ENCODE measurements at regions not wholly inside any gene's neighbourhood (a gene's known extent, or its start where the extent isn't known, plus 50 kb on each side); places are given as distances from the start of the nearest gene placed in this dataset.
"Not testable (repeated sequence)": the region's sequence is repeated elsewhere in the genome, so short reads cannot be mapped to it uniquely, and the experiment has no call there.

DNA sequence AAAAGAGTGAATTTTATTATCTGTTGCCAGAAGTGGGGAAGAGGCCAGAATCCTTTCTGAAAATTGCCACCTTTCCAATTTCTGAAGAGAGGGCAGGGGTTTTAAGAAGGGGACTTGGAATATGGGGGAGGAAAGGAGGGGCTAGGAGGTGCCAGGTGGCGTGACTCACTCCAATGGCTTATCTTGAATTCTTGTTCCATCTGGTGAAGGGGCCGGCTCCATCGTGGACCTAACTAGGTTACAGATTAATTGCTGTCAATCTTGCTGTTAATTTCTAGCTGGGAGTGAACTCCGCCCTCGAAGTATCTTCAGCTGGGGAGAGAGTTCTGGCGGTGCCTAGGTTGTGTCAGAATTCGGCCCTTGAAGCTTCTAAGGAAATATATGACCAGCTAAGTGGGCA is 138.7 kb downstream of the YTHDC2 start:
- no peak for DNase-seq

DNA sequence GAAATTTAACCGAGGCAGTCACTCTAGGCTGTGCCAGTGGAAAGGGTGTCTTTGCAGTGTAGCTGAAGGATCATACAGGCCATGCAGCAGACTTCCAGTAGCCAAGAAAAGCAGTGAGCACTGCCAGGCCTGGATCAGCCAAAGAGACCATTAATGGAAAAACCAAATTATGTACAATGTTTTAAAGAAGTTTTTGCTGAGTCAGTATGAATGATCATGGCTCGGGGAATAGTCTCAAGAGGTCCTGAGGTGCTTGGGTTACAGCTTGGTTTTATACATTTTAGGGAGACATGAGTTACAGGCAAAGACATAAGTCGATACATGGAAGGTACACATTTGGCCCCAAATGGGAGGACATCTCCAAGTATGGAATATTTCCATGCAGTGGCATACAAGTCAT is 141.3 kb downstream of the YTHDC2 start:
- DNase-seq = no peak

- no peak for DNase-seq
Measured at GRCh38 chr5:113660206-113660605, 146.7 kb downstream of the YTHDC2 start.

GRCh38 chr5:113660706-113661250 is 147.3 kb downstream of the YTHDC2 start:
- no peak for DNase-seq

DNA sequence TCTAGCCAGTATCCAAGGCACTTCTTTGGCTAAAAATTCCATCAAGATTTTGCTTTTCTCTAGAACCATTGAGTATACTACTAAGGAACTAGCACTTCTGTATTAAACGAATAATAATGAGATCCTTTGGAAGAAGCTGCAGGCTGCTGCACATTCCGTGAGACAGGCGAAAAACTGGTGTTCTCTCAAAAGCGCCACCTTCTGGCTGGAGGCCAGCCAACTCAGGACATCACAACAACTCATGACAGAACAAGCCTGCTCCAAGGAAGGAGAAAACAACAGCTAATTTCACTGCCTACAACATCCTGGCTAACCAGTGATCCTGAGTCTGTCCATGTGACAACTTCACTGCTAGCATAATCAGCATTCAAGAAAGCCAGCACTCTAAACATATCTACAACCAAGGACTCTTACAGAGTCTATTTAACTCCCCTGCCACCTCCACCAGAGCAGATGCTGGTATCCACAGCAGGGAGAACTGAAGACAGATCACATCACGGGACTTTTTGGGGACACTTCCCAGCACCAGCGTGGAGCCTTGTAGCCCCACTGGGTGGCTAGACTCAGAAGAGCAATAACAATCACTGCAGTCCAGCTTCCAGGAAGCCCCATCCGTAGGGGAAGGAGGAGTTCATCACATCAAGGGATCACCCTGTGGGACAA is 150.5 kb downstream of the YTHDC2 start:
- DNase-seq = peak; percentile 6

DNA sequence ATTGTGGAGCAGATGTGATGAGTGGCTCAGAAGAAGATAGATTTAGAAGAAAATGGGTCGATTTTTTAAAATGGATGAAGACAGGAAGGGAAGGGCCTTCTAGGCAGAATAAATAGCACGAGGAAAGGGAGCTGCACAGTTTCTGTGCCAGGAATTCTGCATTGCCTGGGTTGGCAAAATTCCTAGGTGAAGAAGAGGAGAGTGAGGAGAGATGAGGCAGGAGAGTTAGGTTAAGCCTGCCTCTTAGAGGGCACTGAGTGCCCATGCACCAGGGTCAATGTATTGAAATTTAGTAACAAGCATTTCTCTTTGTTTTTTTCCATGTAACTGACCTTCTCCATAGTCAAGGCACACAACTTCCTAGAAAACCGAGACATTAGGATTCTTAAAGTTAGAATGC is 159.5 kb downstream of the YTHDC2 start:
- DNase-seq = no peak

DNA sequence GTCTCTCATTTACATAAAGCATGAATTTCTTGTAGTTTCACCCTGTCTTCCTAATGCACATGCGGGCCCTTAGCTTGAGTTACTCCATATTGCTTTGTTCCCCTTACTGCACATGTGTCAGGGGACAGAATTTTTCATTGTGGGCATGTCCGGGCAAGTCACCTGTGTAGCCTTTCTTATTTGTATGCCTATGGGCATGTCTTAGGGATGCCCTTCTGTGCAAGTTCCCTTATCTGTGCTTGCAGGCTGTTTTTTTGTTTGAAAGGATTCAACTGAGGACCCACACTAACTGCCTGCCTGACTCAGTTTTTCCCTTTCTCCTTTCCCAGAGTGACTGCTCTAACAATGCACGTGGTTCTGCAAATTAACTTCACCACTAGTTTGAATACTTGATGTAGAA is 161.7 kb downstream of the YTHDC2 start:
- DNase-seq = no peak

DNA sequence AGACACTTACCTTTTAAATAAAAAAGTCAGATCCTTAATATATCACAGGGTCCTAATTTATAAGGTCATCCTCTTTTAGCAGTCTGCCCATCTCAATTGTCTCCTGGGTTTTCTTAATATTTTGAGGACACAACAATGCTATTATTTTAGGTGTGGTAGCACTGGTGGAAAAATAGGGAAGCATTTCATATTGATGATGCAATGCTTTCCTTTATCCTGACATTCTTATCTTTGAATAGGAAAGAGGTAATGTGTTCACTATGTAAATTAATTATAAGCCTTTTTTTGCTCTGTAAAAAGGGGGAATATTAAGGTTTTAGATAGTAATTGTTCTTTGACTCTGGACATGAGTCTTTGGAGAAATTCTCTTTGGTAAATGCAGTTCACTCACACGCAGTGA is 164.7 kb downstream of the YTHDC2 start:
- no peak for DNase-seq

- peak; percentile 33 for DNase-seq
Measured at GRCh38 chr5:113678924-113679575, 165.6 kb downstream of the YTHDC2 start.

DNA sequence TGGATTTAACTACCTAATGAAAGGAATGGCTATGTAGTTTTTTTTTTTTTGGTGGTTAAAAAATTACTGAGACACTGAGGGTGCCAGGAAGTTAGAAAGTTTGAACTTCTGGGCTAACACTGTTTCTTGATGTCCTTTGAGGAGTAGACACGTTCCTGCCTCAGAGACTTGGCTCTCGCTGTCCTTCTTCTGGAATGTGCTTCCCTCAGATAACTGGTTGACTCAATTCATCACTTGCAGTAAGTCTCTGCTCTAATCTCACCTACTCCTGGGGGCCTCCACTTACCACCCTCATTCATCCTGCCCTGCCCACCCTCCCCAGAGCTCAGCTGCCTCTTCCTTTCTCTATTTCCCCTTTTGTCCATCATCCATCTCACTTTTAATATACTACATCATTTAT is 167.0 kb downstream of the YTHDC2 start:
- no peak for DNase-seq

GRCh38 chr5:113682497-113683136 is 169.1 kb downstream of the YTHDC2 start:
- DNase-seq = no peak

DNA sequence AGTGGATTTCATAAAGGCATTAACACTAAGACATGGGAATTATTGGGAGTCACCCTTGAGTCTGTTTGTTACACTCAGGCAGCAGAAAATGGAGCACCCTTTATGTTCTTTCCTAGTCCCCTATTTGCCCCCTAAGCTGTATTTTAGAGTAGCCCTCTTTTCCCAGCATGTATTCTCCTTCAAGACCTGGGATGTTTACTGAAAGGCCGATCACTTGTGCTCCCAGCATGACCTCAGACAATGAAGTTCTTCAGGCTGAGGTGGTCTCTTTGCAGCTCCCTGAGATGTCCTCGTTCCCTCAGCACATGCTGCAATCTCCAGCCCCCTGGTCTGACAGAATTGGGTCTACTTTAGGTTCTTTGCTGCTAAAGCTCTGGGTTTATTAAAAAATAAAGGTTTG is 169.7 kb downstream of the YTHDC2 start:
- DNase-seq = no peak

DNA sequence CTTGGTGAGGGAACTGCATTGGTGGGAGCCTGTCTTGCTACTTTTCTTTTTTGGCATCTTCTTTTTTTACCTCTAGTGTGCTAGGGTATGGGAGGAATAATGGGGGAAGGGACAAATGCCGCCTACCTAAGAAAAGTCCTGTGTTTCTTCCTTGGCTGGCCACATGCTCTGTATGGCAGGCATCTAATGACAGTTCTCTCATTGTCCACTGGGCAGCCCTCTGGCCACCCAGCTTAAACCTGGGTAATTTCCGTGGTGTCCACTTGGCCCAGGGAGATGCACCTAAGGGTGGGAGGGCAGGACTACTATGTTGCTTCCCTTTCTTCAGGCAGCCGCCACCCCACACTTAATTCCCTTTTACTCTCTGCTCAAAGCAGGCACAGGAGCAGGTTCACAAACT is 173.1 kb downstream of the YTHDC2 start:
- DNase-seq = no peak

DNA sequence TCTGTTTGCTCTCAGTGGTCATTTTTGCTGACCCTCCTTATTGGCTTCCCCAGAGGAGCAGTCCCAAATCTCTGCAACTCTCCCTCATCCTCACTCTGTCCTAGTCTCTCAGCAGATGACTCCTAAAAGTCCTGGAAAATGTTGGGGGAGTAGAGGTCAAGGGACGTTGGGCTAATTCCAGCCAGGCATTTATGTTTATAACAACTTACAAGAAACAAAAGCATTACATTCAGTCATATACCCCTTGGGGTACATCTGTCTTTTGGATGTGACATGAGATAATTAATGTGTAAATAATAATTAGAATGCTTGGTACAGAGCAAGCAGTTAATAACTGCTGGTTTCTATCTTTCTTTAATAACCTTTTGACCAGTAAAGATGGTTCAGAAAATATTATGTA is 176.2 kb downstream of the YTHDC2 start:
- no peak for DNase-seq

DNA sequence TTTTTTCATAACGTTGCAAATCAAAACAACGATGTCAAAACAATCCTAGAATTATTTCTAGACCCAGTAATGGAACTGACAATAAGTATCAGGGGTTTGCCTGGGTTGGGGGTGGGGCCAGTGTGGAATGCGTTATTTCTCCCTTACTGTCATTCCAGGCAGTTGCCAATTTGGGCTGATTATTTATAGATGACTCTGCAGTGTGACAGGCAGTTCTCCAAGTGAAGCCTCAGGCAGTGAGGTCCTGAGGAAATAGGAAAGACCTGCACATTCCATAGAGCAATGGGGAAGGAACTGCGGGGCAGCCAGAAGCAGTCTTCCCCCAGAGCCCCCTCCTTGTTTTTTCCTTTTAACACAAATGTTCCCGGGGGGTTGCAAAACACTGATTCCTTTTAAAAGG is 179.0 kb downstream of the YTHDC2 start:
- no peak for DNase-seq

GRCh38 chr5:113692891-113693457 is 179.5 kb downstream of the YTHDC2 start:
- no peak for DNase-seq

GRCh38 chr5:113693701-113694100 is 180.2 kb downstream of the YTHDC2 start:
- no peak for DNase-seq

GRCh38 chr5:113694576-113694975 is 181.1 kb downstream of the YTHDC2 start:
- DNase-seq = no peak

GRCh38 chr5:113703266-113703665 is 189.8 kb downstream of the YTHDC2 start:
- DNase-seq = no peak

- no peak for DNase-seq
Measured at GRCh38 chr5:113705657-113706056, 192.2 kb downstream of the YTHDC2 start.

DNA sequence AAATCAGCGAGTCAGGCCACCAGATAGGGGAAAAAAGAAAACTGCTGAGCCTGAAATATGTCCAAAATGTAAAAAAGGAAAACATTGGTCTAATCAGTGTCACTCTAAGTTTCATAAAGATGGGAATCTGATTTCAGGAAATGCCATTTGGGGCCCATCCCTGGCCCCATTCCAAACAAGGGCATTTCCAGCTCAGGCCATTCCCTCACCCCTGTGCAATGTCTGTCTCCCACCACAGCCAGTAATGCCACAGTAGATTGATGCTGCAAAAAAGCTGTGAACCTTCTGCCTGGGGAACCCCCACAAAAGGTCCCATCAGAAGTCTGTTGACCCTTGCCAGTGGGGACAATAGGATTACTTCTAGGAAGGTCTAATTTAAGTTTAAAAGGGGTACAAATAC is 199.6 kb downstream of the YTHDC2 start:
- DNase-seq = no peak

DNA sequence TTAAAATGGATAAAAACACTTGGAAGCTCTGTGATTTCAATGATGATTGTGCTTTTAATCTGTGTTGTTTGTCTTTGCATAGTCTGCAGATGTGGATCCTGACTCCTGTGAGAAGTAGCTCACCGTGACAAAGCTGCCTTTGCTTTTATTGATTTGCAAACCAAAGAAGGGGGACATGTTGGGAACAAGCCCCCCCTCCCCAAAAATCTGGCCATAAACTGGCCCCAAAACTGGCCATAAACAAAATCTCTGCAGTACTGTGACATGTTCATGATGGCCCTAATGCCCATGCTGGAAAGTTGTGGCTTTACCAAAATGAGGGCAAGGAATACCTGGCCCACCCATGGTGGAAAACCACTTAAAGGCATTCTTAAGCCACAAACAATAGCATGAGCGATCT is 202.4 kb downstream of the YTHDC2 start:
- not testable (repeated sequence) for DNase-seq

- no peak for DNase-seq
Measured at GRCh38 chr5:113719549-113719948, 206.1 kb downstream of the YTHDC2 start.

DNA sequence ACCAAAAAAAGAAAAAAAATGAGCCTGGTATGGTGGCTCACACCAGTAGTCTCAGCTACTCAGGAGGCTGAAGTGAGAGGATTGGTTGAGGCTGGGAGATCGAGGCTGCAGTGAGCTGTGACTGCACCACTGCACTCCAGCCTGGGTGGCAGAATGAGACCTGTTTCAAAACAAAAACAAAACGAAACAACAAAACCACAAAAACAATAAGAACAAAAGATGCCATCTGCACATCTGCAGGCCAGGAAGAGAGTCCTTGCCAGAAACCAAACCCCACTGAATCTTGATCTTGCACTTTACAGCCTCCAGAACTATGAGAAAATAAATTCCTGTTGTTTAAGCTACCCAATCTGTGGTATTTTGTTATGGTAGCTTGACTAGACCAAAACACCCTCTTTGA is 207.7 kb downstream of the YTHDC2 start:
- DNase-seq = no peak
